A549 (cell line): ENCODE measurements at regions not wholly inside any gene's neighbourhood (a gene's known extent, or its start where the extent isn't known, plus 50 kb on each side); places are given as distances from the start of the nearest gene placed in this dataset.

ENCODE experiments used
- CEBPB ChIP-seq, 2 experiments: fragments of >200 bp in 1 of 2; sonication (Bioruptor Twin) in 1 of 2; formaldehyde crosslinking in 1 of 2; IDR thresholded peaks; 2 replicates each; pipeline ENCODE4 v1.6.1; 2012 to 2016
- HDAC2 ChIP-seq: fragments of 200-600 bp; sonication (generic); IDR thresholded peaks from 2 replicates; pipeline ENCODE4 v1.6.1; 2016
- SMC3 ChIP-seq: fragments of >200 bp; sonication (Bioruptor Twin); formaldehyde crosslinking; IDR thresholded peaks from 3 replicates; pipeline ENCODE4 v1.6.1; 2018; ENCODE audit warnings: inconsistent platforms
- TF ChIP-seq, protein P1 (sequence below): fragments of >200 bp; sonication (Bioruptor Twin); formaldehyde crosslinking; IDR thresholded peaks from 3 replicates; pipeline ENCODE4 v1.5.1; 2016
- TF ChIP-seq, protein P2 (sequence below): fragments of 450-650 bp; IDR thresholded peaks from 2 replicates; pipeline ENCODE4 v1.6.1; 2014; ENCODE audit warnings: antibody characterized with exemption

DNA sequence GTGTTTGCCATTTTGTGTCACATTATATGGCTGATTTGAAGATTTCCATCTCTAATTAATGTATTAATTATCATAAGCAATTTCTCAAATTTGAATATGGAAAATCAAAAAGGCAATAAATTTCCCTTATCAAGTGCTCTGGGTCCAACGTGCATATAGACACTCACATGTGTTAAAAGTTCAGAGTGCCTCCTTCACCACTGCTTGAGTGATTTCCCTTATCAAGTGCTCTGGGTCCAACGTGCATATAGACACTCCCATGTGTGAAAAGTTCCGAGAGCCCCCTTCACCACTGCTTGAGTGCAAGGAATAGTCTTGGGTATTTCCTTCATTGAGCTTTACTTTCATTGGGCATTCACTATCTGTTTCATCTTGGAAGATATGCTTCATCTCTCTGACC is 421.0 kb upstream of the ZNF717 start:
- TF ChIP-seq, protein P1, sequence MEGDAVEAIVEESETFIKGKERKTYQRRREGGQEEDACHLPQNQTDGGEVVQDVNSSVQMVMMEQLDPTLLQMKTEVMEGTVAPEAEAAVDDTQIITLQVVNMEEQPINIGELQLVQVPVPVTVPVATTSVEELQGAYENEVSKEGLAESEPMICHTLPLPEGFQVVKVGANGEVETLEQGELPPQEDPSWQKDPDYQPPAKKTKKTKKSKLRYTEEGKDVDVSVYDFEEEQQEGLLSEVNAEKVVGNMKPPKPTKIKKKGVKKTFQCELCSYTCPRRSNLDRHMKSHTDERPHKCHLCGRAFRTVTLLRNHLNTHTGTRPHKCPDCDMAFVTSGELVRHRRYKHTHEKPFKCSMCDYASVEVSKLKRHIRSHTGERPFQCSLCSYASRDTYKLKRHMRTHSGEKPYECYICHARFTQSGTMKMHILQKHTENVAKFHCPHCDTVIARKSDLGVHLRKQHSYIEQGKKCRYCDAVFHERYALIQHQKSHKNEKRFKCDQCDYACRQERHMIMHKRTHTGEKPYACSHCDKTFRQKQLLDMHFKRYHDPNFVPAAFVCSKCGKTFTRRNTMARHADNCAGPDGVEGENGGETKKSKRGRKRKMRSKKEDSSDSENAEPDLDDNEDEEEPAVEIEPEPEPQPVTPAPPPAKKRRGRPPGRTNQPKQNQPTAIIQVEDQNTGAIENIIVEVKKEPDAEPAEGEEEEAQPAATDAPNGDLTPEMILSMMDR = no peak
- TF ChIP-seq HDAC2 (no peak), SMC3 (no peak), CEBPB (IDR thresholded peaks at IDR 0.05) (no peak)
- TF ChIP-seq, protein P2, sequence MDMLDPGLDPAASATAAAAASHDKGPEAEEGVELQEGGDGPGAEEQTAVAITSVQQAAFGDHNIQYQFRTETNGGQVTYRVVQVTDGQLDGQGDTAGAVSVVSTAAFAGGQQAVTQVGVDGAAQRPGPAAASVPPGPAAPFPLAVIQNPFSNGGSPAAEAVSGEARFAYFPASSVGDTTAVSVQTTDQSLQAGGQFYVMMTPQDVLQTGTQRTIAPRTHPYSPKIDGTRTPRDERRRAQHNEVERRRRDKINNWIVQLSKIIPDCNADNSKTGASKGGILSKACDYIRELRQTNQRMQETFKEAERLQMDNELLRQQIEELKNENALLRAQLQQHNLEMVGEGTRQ = no peak
